ENCODE measurements at regions not wholly inside any gene's neighbourhood (a gene's known extent, or its start where the extent isn't known, plus 50 kb on each side); places are given as distances from the start of the nearest gene placed in this dataset.
A peak's percentile ranks its signal among the peaks of the same experiment; 100 is the strongest.

DNA sequence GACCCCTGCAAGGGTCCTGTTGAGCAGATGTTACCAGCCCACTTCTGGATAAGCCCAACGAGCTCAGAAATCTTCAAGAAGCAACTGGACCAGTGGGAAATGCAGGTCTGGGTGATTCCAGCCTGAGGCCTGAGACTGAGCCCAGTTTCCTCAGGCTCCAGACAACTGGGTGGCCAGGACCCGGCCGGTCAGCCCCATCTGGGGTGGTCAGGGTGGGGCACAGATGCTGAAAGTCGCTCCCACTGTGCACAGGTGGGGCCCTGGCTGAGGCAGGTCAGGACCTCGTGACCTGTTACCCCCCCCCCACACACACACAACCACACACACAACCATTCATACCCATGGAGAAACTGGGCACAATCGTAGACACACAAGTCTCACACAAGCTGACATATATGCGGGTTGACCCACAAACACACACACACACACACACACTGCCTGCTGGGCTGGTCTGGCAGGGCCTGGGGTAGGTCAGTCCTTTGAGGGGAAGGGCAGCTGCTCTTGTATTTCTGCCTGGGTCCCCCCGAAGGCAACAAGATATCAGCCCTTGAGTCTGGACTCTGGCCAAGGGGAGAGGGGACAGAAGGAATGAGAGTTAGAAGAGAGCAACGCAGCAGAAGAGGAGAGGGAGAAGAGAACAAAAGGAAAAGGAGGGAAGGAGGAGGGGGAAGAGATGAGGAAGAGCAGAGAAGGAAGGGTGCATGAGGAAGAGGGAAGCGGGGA is 99.0 kb upstream of the CDH5 start:
- in situ Hi-C loops (cut with HindIII; ENCODE audit: low sequenced_read_pairs), result no loop called here
- no peak overlapping the region for H3K4me3 ChIP-seq (ENCODE audit: low read depth, low read length)
- DNase-seq (ENCODE audit: low read depth, low spot score), result no peak
- TF ChIP-seq, protein P1, sequence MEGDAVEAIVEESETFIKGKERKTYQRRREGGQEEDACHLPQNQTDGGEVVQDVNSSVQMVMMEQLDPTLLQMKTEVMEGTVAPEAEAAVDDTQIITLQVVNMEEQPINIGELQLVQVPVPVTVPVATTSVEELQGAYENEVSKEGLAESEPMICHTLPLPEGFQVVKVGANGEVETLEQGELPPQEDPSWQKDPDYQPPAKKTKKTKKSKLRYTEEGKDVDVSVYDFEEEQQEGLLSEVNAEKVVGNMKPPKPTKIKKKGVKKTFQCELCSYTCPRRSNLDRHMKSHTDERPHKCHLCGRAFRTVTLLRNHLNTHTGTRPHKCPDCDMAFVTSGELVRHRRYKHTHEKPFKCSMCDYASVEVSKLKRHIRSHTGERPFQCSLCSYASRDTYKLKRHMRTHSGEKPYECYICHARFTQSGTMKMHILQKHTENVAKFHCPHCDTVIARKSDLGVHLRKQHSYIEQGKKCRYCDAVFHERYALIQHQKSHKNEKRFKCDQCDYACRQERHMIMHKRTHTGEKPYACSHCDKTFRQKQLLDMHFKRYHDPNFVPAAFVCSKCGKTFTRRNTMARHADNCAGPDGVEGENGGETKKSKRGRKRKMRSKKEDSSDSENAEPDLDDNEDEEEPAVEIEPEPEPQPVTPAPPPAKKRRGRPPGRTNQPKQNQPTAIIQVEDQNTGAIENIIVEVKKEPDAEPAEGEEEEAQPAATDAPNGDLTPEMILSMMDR (IDR thresholded peaks at IDR 0.05; ENCODE audit: low read depth, low read length), result no peak

DNA sequence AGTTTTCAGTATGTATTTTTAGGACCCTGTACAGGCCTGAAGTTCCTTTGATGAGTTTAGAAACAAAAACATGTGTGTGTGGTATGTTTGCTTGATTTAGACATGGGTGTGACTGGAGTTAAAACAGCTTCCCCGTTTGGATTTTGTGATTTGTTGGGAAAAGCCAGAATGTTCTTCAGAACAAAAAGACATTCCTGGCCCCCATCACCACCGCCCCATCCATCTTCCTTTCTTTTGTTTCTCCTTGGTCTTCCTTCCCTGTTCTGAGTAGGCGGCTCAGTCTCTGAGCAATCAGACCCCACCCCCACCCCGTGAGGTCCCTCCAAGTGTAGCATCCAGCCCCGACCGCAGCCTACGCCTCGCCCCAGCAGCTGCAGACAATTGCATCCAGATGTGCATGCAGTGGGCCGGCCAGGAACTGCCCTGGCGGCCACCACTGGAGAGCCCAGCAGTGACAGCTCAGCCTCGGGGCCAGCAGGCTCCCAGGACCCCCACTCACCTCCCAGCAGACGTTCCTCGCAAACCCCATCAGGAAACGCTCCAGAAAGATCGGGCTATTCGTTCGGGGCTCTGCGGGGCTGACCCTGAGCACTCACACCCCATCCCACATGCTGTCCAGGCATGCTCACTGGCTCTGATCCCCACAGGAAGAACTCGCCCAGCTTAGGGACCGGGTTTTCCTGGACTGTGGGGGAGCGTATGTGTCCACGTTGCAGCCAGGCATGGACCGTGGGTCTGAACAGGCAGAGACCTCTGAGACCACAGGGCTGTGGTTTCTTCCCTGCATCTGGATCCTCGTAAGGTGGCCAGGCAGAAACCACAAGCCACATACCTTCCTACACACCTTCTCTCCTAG is 99.8 kb upstream of the CDH5 start:
- in situ Hi-C loops (cut with HindIII; ENCODE audit: low sequenced_read_pairs), result no loop called here
- DNase-seq (ENCODE audit: low read depth, low spot score), result peak; percentile 95
- TF ChIP-seq, protein P1 (IDR thresholded peaks at IDR 0.05; ENCODE audit: low read depth, low read length), result peak; percentile 10

DNA sequence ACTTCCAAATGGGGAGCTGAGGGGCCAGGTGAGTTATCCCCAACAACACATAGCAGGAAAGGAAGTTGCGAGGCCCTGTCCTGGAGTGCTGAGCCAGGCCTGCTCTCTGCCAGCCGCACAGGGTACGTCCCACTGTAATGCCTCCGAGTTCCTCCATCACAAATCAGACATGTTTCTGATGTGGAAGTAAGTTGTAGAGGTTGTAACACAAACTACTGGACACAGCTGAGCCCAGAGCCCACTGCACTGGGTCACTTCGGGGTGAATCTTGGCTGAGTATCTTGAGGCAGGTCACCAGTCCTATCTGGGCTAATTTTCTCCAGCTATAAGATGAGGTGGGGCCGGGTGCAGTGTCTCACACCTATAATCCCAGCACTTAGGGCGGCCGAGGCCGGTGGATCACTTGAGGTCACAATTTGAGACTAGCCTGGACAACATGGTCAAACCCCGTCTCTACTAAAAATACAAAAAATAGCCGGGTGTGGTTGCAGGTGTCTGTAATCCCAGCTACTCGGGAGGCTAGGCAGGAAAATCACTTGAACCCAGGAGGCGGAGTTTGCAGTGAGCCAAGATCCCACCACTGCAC is 100.8 kb upstream of the CDH5 start:
- no peak overlapping the region for H3K4me3 ChIP-seq (ENCODE audit: low read depth, low read length)
- in situ Hi-C loops (cut with HindIII; ENCODE audit: low sequenced_read_pairs), result no loop called here
- TF ChIP-seq, protein P1 (IDR thresholded peaks at IDR 0.05; ENCODE audit: low read depth, low read length), result no peak
- no peak for DNase-seq (ENCODE audit: low read depth, low spot score)

More for the DNA sequence above, 99.8 kb upstream of the CDH5 start:
- H3K4me3 ChIP-seq (ENCODE audit: low read depth, low read length), result no peak overlapping the region

DNA sequence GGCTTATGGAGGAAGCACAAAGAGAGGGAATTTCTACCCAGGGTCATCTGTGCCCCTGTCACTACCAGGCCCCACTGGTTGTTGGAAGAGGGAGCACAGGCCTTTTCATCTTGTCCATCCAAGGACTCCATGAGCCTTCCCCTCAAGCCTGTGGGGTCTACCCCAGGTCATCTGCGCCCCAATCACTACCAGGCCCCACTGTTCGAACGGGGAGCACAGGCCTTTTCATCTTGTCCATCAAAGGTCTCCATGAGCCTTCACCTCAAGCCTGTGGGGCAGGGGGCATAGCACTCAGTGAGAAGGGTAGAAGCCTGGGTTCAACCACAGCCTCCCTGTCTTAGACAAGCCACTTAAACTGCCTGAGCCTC is 101.5 kb upstream of the CDH5 start:
- no peak overlapping the region for H3K4me3 ChIP-seq (ENCODE audit: low read depth, low read length)
- in situ Hi-C loops (cut with HindIII; ENCODE audit: low sequenced_read_pairs), result no loop called here
- no peak for DNase-seq (ENCODE audit: low read depth, low spot score)
- TF ChIP-seq, protein P1 (IDR thresholded peaks at IDR 0.05; ENCODE audit: low read depth, low read length), result no peak

DNA sequence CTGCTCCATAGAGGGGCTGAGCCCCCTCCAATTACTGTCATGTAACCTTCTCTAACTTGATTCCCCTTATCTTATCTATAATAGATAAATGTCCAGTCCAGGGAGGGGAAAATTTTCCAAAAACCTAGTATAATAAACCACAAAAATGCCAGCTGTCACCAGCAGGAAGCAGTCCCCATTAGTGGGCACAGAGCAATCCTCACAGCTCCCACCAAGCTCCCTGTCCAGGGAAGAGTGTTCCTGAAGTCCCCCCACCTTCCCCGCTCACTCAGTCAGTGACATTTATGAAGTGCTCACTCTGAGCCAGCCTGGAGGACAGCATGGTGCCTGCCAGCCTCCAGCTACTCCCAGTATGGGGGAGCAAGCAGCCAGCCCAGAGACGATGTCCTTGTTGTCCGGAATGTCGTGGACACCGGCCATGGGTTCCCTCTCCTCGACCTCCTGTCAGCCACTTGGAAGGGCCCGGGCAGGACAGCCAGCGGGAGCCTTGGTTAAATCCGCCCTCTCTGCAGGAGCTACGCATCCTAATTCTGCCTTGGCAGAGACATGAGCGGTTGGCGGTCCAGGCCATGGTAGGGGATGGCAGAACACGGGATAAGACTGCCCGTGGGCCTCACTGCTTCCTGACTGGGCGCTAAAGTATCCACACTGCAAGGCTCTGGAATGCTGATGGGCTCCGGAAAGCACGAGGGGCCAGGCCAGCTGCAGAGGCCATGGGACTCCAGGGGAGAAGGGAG is 102.0 kb upstream of the CDH5 start:
- no peak overlapping the region for H3K4me3 ChIP-seq (ENCODE audit: low read depth, low read length)
- TF ChIP-seq, protein P1 (IDR thresholded peaks at IDR 0.05; ENCODE audit: low read depth, low read length), result no peak
- in situ Hi-C loops (cut with HindIII; ENCODE audit: low sequenced_read_pairs), result no loop called here
- no peak for DNase-seq (ENCODE audit: low read depth, low spot score)

DNA sequence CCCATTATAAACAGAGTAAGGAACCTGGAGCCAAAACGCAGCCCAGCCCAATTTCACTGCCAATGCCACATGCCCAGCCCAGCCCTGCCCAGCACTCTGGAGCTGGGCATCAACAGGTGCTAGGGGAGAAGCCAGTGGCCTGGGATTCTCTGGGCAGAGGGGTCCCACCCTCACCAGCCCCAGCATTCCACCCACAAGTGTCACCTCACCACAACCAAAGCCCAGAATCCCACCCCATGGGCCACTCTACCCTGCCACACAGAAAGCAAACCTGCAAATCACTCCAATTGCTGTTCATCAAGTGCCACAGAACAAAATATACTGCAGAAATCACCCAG is 102.5 kb upstream of the CDH5 start:
- TF ChIP-seq, protein P1 (IDR thresholded peaks at IDR 0.05; ENCODE audit: low read depth, low read length), result no peak
- no peak overlapping the region for H3K4me3 ChIP-seq (ENCODE audit: low read depth, low read length)
- in situ Hi-C loops (cut with HindIII; ENCODE audit: low sequenced_read_pairs), result no loop called here
- DNase-seq (ENCODE audit: low read depth, low spot score), result no peak
